K562 (cell line): ENCODE measurements at regions not wholly inside any gene's neighbourhood (a gene's known extent, or its start where the extent isn't known, plus 50 kb on each side); places are given as distances from the start of the nearest gene placed in this dataset.

Experiments used
- CTCF ChIP-seq, 3 experiments: IDR thresholded peaks in 2 of 3; conservative IDR thresholded peaks in 1 of 3; 2 replicates each; pipeline ENCODE4 v1.5.1; 2011 to 2012; ENCODE audit warnings: low read length in 3 of 3, mild to moderate bottlenecking in 3 of 3, control low read depth in 2 of 3, improper control_type of control experiment in 1 of 3, inconsistent platforms in 1 of 3, low read depth in 1 of 3, mixed read lengths in 1 of 3, moderate library complexity in 1 of 3; ENCODE audit not compliant: insufficient read depth in 2 of 3
- GTF2B ChIP-seq: IDR thresholded peaks from 2 replicates; pipeline ENCODE4 v1.6.1; 2011; ENCODE audit not compliant: insufficient read length; ENCODE audit errors: extremely low read depth
- JUN ChIP-seq, 2 experiments: sonication (generic) in 1 of 2; formaldehyde crosslinking in 1 of 2; IDR thresholded peaks; 2 replicates each; pipeline versions ENCODE4 v1.6.1 to v1.8.0; 2012 to 2022; ENCODE audit warnings: borderline replicate concordance in 2 of 2, mild to moderate bottlenecking in 2 of 2, improper control_type of control experiment in 1 of 2, low read depth in 1 of 2, low read length in 1 of 2, missing genetic modification reagents in 1 of 2
- JUNB ChIP-seq: fragments of 450-650 bp; formaldehyde crosslinking; conservative IDR thresholded peaks from 2 replicates; pipeline ENCODE4 v1.4.0; 2020; ENCODE audit warnings: mild to moderate bottlenecking
- MEIS2 ChIP-seq: fragments of 450-650 bp; IDR thresholded peaks from 2 replicates; pipeline ENCODE4 v1.6.1; 2014; ENCODE audit warnings: mild to moderate bottlenecking; ENCODE audit not compliant: partially characterized antibody
- MYC ChIP-seq, 2 experiments: fragments of 250-450 bp in 1 of 2; sonication (Bioruptor Pico) in 1 of 2; IDR thresholded peaks; 2 replicates each; pipeline versions ENCODE4 v1.5.1 to v1.6.1; 2012 to 2021; ENCODE audit warnings: low read depth in 2 of 2, borderline replicate concordance in 1 of 2, improper control_type of control experiment in 1 of 2, low read length in 1 of 2, mild to moderate bottlenecking in 1 of 2, moderate library complexity in 1 of 2
- RBM22 ChIP-seq: fragments of 200-400 bp; formaldehyde crosslinking; IDR thresholded peaks from 2 replicates; pipeline ENCODE4 v1.6.1; 2018; ENCODE audit warnings: low read length, low read depth; ENCODE audit not compliant: poor library complexity, severe bottlenecking
- TCF7L2 ChIP-seq: fragments of 150-350 bp; IDR thresholded peaks from 2 replicates; pipeline ENCODE4 v1.6.1; 2016; ENCODE audit warnings: low read depth, mild to moderate bottlenecking, low read length, moderate library complexity
- ZNF232 ChIP-seq: sonication (generic); formaldehyde crosslinking; IDR thresholded peaks from 2 replicates; pipeline ENCODE4 v1.8.0; 2022; ENCODE audit warnings: mild to moderate bottlenecking, missing genetic modification reagents
- ZNF354B ChIP-seq: fragments of 250-450 bp; sonication (Bioruptor Pico); IDR thresholded peaks from 2 replicates; pipeline ENCODE4 v1.4.0; 2020
- ZNF384 ChIP-seq: IDR thresholded peaks from 2 replicates; pipeline ENCODE4 v1.6.1; 2012; ENCODE audit warnings: low read depth, low read length, improper control_type of control experiment
- ZNF717 ChIP-seq: fragments of 250-450 bp; sonication (Bioruptor Pico); IDR thresholded peaks from 2 replicates; pipeline ENCODE4 v1.5.0; 2021
- TF ChIP-seq, protein P1 (sequence below): sonication (generic); formaldehyde crosslinking; IDR thresholded peaks from 2 replicates; pipeline ENCODE4 v1.9.0; 2022; ENCODE audit warnings: mild to moderate bottlenecking, missing genetic modification reagents
- TF ChIP-seq, protein P2 (sequence below), 2 experiments: fragments of 450-650 bp; formaldehyde crosslinking in 1 of 2; IDR thresholded peaks; 2 replicates each; pipeline versions ENCODE4 v1.4.0 to v1.6.1; 2014 to 2020; ENCODE audit warnings: mild to moderate bottlenecking in 2 of 2, borderline replicate concordance in 1 of 2, low read depth in 1 of 2

- TF ChIP-seq ZNF232 (CRISPR knock-in tag): no peak
- no peak for TF ChIP-seq ZNF717 (CRISPR knock-in tag)
- no peak for TF ChIP-seq RBM22
- TF ChIP-seq TCF7L2: no peak
- TF ChIP-seq MYC (IDR thresholded peaks at IDR 0.05; ENCODE audit: low read depth, low read length): no peak
- no peak for TF ChIP-seq MYC (CRISPR knock-in tag; IDR thresholded peaks at IDR 0.05; ENCODE audit: borderline replicate concordance, low read depth)
- no peak for TF ChIP-seq GTF2B
- TF ChIP-seq MEIS2: no peak
- TF ChIP-seq JUN (IDR thresholded peaks at IDR 0.05; ENCODE audit: borderline replicate concordance, low read depth, low read length): no peak
- no peak for TF ChIP-seq JUN (CRISPR knock-in tag; IDR thresholded peaks at IDR 0.05; ENCODE audit: borderline replicate concordance)
- TF ChIP-seq, protein P1, sequence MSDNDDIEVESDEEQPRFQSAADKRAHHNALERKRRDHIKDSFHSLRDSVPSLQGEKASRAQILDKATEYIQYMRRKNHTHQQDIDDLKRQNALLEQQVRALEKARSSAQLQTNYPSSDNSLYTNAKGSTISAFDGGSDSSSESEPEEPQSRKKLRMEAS (CRISPR knock-in tag): no peak
- TF ChIP-seq ZNF384: no peak
- TF ChIP-seq ZNF354B (CRISPR knock-in tag): no peak
- TF ChIP-seq CTCF (IDR thresholded peaks at IDR 0.05 in 2 of 3, conservative IDR thresholded peaks at IDR 0.05 in 1 of 3; ENCODE audit: insufficient read depth in 2 of 3, low read depth in 1 of 3, low read length in 3 of 3): no peak
- TF ChIP-seq, protein P2, sequence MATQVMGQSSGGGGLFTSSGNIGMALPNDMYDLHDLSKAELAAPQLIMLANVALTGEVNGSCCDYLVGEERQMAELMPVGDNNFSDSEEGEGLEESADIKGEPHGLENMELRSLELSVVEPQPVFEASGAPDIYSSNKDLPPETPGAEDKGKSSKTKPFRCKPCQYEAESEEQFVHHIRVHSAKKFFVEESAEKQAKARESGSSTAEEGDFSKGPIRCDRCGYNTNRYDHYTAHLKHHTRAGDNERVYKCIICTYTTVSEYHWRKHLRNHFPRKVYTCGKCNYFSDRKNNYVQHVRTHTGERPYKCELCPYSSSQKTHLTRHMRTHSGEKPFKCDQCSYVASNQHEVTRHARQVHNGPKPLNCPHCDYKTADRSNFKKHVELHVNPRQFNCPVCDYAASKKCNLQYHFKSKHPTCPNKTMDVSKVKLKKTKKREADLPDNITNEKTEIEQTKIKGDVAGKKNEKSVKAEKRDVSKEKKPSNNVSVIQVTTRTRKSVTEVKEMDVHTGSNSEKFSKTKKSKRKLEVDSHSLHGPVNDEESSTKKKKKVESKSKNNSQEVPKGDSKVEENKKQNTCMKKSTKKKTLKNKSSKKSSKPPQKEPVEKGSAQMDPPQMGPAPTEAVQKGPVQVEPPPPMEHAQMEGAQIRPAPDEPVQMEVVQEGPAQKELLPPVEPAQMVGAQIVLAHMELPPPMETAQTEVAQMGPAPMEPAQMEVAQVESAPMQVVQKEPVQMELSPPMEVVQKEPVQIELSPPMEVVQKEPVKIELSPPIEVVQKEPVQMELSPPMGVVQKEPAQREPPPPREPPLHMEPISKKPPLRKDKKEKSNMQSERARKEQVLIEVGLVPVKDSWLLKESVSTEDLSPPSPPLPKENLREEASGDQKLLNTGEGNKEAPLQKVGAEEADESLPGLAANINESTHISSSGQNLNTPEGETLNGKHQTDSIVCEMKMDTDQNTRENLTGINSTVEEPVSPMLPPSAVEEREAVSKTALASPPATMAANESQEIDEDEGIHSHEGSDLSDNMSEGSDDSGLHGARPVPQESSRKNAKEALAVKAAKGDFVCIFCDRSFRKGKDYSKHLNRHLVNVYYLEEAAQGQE (IDR thresholded peaks at IDR 0.05; ENCODE audit: borderline replicate concordance): no peak
- TF ChIP-seq, protein P2 (CRISPR knock-in tag; IDR thresholded peaks at IDR 0.05; ENCODE audit: low read depth): no peak
- no peak for TF ChIP-seq JUNB (CRISPR knock-in tag)
These were observed 393.6 kb upstream of the IZUMO3 start for GRCh38 chr9:24939109-24939850.
